Esophagus squamous epithelium (tissue), 5 donors: ENCODE measurements at regions not wholly inside any gene's neighbourhood (a gene's known extent, or its start where the extent isn't known, plus 50 kb on each side); places are given as distances from the start of the nearest gene placed in this dataset.

Experiments used
- DNase-seq: peaks from one replicate; lab custom pipeline; 2025; lab: John Stamatoyannopoulos, UW
- H3K27ac ChIP-seq, 4 donors: fragments of 200-600 bp; sonication (generic); one replicate each; pipeline ENCODE4 v1.5.1; 2016 to 2019; ENCODE audit warnings: mild to moderate bottlenecking in 1 of 4
- H3K27me3 ChIP-seq, 4 donors: fragments of 200-600 bp; sonication (generic); 1 replicate in 3 of 4; 2 replicates in 1 of 4; pipeline versions ENCODE4 v1.5.1 to v1.6.0; 2017 to 2021; ENCODE audit warnings: antibody characterized with exemption in 1 of 4
- H3K36me3 ChIP-seq, 3 donors: fragments of 200-600 bp; sonication (generic); one replicate each; pipeline ENCODE4 v1.5.1; 2016 to 2019
- H3K4me1 ChIP-seq, 3 donors: fragments of 200-600 bp; sonication (generic); one replicate each; pipeline ENCODE4 v1.5.1; 2017 to 2019
- H3K4me3 ChIP-seq, 4 donors: fragments of 200-600 bp; sonication (generic); 1 replicate in 3 of 4; 2 replicates in 1 of 4; pipeline ENCODE4 v1.5.1; 2016 to 2019; ENCODE audit warnings: mild to moderate bottlenecking in 2 of 4, moderate library complexity in 1 of 4
- H3K9me3 ChIP-seq, 3 donors: fragments of 200-600 bp; sonication (generic); one replicate each; pipeline ENCODE4 v1.5.1; 2016 to 2019
- POLR2A ChIP-seq, 4 donors: fragments of 450-650 bp; IDR thresholded peaks; one replicate each; pipeline ENCODE4 v1.6.1; 2017; ENCODE audit warnings: antibody characterized with exemption in 4 of 4, mild to moderate bottlenecking in 4 of 4, moderate library complexity in 3 of 4
- WGBS, 2 donors: methylation state at CpG; one replicate each; pipeline ENCODE4 v1.1.5; 2018; 5-methylcytosine and 5-hydroxymethylcytosine counted together
- intact Hi-C: fragments of 100-400 bp; cut with DNase I; formaldehyde crosslinking; loops from one replicate; pipeline ENCODE4 v1.15.0; 2022
- TF ChIP-seq, protein P1 (sequence below), 6 experiments: fragments of 450-650 bp in 4 of 6; fragments of 200-600 bp in 2 of 6; sonication (generic) in 2 of 6; IDR thresholded peaks; one replicate each; pipeline ENCODE4 v1.5.1; 2016 to 2019; ENCODE audit warnings: antibody characterized with exemption in 6 of 6, mild to moderate bottlenecking in 4 of 6, moderate library complexity in 4 of 6
- donor health status: DM: yes; HTN: yes; CAD: no.

DNA sequence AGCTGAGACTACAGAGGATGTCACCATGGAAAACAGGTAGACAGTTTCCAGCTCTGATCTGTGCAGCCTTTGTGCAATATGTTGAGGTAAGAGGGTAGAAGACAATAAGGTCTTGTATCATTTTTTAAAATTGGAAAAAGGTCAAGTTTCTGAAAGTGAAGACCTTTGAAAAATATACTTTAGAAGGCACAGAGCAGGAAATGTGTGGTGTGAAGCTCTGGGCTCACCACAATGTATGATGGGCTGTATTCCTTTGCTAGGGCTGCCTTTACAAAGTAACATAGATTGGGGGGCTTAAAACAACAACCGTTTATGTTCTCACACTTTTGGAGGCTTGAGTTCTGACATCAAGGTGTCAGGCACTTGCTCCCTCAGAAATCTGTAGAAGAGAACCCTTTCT is 514.3 kb upstream of the JARID2 start:
- peaks cover 0 to 44% (median 18%) of the 10 kb centered on the region in 3 donors for H3K4me1 ChIP-seq
- no peaks in the 10 kb centered on the region for H3K27me3 ChIP-seq
- intact Hi-C loops, result no loop called here
- H3K4me3 ChIP-seq, result no peak overlapping the region
- DNase-seq, result no peak
- WGBS, 2 donors, result 80 to 83% methylated on average over 1 of the region's 1 CpG
- H3K36me3 ChIP-seq, result no peaks in the 10 kb centered on the region
- no peaks in the 10 kb centered on the region for H3K9me3 ChIP-seq
- TF ChIP-seq, protein P1, sequence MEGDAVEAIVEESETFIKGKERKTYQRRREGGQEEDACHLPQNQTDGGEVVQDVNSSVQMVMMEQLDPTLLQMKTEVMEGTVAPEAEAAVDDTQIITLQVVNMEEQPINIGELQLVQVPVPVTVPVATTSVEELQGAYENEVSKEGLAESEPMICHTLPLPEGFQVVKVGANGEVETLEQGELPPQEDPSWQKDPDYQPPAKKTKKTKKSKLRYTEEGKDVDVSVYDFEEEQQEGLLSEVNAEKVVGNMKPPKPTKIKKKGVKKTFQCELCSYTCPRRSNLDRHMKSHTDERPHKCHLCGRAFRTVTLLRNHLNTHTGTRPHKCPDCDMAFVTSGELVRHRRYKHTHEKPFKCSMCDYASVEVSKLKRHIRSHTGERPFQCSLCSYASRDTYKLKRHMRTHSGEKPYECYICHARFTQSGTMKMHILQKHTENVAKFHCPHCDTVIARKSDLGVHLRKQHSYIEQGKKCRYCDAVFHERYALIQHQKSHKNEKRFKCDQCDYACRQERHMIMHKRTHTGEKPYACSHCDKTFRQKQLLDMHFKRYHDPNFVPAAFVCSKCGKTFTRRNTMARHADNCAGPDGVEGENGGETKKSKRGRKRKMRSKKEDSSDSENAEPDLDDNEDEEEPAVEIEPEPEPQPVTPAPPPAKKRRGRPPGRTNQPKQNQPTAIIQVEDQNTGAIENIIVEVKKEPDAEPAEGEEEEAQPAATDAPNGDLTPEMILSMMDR (IDR thresholded peaks at IDR 0.05), result no peak
- TF ChIP-seq POLR2A (IDR thresholded peaks at IDR 0.05), result no peak
- H3K27ac ChIP-seq, result no peak overlapping the region

DNA sequence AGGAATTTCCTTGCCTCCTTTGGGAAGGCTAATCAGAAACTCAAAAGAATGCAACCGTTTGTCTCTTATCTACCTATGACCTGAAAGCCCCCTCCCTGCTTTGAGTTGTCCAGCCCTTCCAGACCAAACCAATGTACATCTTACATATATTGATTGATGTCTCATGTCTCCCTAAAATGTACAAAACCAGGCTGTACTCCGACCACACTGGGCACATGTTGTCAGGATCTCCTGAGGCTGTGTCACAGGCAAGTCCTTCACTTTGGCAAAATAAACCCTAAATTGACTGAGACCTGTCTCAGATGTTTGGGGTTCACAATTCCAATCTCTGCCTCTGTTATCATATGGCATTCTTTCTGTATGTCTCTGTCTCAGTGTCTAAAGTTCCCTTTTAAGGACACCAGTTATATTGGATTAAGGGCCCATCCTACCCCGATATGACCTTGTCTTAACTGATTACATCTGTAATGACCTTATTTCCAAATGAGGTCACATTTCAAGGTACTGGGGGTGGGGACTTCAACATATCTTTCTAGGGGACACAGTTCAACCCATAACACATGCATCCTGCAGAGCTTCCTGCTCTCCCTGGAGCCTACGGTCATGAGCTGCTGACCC is 513.5 kb upstream of the JARID2 start:
- 63 to 67% methylated on average over 4 of the region's 4 CpGs for WGBS, 2 donors
- H3K27ac ChIP-seq, result peak overlapping the region; percentile 47 to 84 (median 74)
- H3K9me3 ChIP-seq, result no peaks in the 10 kb centered on the region
- H3K36me3 ChIP-seq, result no peaks in the 10 kb centered on the region
- no peak for DNase-seq
- no peak overlapping the region for H3K4me3 ChIP-seq
- intact Hi-C loops, result no loop called here
- H3K4me1 ChIP-seq, result peaks cover 0 to 44% (median 18%) of the 10 kb centered on the region in 3 donors
- no peaks in the 10 kb centered on the region for H3K27me3 ChIP-seq
- TF ChIP-seq, protein P1 (IDR thresholded peaks at IDR 0.05), result no peak
- no peak for TF ChIP-seq POLR2A (IDR thresholded peaks at IDR 0.05)

DNA sequence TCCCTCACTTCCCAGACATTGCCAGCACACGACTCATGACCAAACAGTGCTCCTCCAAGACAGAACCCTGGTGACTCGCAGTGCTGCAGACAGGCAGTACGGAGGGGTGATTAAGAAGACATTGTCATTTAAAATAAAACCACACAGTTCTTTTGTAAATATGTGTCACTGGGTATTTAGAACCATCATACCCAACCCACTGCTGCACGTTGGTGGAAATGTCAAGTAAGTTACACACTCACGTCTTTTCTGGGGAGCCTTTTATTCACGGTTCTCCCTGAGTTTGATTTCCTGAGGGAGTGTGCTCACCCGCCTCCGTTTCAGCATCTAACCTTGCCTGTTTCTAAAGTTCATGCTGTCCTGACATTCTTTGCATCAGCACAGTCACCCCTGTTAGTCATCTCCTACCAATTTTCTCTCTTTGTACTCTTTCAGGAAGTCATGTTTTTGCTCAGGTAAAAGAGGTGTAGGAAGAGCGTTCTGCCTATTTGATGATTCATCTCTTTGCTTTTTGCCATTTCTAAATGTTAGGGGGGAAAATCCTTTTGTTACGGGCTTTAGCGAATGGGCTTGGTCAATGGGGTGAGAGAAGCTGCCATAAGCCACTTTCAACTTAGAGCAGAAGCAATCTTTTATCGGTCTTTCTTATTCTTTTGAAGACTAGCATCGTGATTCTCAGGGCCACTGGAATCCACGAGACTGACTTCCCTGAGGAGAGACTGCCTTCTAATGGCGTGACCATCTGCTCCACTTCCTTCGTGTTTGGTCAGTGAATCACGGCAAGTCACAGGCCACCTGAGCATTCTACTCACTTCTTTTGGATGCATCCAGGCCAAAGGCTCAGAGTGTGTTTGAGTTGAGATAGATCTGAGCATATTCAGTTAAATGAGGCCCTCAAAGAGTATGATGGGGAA is 512.8 kb upstream of the JARID2 start:
- intact Hi-C loops, result no loop called here
- Histone ChIP-seq H3K4me1 (peaks cover 0 to 42% (median 18%) of the 10 kb centered on the region in 3 donors), H3K27me3 (no peaks in the 10 kb centered on the region), H3K36me3 (no peaks in the 10 kb centered on the region), H3K27ac (peak overlapping the region; percentile 47 to 84 (median 74)), H3K4me3 (no peak overlapping the region), H3K9me3 (no peaks in the 10 kb centered on the region)
- TF ChIP-seq POLR2A (IDR thresholded peaks at IDR 0.05), result no peak
- TF ChIP-seq, protein P1 (IDR thresholded peaks at IDR 0.05), result no peak
- DNase-seq, result no peak
- WGBS, 2 donors, result 23 to 25% methylated on average over 17 of the region's 17 CpGs

DNA sequence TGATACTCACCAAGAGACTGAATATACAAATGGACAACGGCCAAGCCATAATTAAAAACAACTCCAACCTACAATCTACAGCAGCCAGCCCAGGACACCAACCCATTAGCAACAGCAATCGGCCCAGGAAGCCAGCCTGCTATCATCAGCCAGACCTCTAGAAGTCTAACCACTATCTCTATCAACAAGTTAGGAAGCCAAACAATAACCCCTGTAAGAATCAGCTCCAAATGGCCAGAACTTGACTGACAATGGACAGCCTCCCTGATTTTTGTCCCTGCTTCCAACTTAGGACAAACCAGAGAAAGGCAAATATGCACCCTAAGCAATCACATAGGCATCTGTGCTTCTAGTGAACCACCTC is 511.8 kb upstream of the JARID2 start:
- DNase-seq, result no peak
- no peak overlapping the region for H3K4me3 ChIP-seq
- peaks cover 0 to 33% (median 10%) of the 10 kb centered on the region in 3 donors for H3K4me1 ChIP-seq
- no peaks in the 10 kb centered on the region for H3K27me3 ChIP-seq
- H3K36me3 ChIP-seq, result no peaks in the 10 kb centered on the region
- no peak for TF ChIP-seq POLR2A (IDR thresholded peaks at IDR 0.05)
- TF ChIP-seq, protein P1 (IDR thresholded peaks at IDR 0.05), result no peak
- no peaks in the 10 kb centered on the region for H3K9me3 ChIP-seq
- peak overlapping the region; percentile 16 to 84 (median 74) for H3K27ac ChIP-seq
- 86 to 91% methylated on average over 2 of the region's 2 CpGs for WGBS, 2 donors
- intact Hi-C loops, result no loop called here
